Retina (tissue), 1 donor: ENCODE measurements at regions not wholly inside any gene's neighbourhood (a gene's known extent, or its start where the extent isn't known, plus 50 kb on each side); places are given as distances from the start of the nearest gene placed in this dataset.

Source experiments
- DNase-seq: peaks from one replicate; pipeline ENCODE4 v3.0.0-alpha.2; 2016

DNA sequence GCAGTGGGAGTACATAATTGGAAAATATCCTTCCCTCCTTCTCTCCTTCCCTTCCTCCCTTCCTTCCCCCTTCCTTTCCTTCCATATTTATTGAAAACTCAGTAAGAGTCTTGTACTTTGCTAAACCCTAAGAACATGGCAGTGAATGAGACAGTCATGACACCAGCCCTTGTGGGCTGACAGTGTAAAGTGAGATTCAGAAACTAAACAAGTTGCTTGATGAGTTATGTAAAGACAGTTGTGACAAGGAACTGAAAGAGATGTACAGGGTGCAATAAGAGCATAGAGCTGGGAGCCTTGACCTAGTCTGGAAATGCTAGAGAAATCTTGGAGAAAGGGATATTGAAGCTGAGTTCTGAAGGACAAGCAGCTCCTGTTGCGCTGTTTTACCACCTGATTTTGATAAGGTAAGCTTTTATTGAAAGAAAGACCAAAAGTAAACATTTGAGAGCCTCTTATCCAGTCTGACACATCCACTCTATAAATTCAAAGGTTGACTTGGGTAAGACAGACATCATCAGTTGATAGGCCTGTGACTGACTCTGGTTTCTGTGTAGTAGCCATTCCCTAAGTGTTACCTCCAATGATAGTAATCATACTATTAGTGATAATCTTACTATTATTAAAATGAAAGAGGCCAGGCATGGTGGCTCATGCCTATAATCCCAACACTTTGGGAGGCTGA is 66.5 kb upstream of the SKOR2 start:
- DNase-seq, result no peak

DNA sequence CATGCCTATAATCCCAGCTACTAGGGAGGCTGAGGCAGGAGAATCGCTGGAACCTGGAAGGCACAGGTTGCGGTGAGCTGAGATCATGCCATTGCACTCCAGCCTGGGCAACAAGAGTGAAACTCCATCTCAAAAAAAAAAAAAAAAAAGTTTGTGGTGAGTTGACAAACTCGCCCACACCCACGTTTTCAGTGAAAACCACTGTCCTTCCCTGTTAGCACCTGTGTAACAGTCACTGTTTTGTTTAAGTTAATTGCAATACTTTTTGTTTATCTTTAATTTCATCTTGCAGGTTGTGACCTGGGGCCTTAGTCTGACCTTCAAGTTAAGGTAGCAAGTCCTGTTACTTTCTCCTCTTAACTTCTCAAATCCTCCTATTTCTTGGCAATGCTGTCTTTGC is 65.5 kb upstream of the SKOR2 start:
- DNase-seq, result no peak

DNA sequence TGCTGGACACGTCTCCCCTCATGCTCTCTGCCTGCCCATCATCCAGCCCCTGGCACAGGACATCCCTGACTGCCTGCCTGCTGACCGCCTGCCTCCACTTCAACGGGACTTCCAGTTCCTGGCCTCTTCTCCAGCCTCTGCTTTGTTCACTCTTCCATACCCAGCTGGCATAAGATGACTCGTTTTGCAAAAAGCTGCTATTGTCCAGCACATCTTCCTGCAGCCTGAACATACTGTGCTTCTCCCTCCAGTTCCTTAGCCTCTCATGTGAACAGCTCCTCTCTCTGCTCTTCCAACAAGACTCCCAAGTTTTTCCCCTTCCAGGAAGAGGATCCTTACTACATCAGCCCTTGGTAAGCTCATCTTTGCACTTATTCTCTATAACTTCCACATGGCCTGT is 62.4 kb upstream of the SKOR2 start:
- no peak for DNase-seq

DNA sequence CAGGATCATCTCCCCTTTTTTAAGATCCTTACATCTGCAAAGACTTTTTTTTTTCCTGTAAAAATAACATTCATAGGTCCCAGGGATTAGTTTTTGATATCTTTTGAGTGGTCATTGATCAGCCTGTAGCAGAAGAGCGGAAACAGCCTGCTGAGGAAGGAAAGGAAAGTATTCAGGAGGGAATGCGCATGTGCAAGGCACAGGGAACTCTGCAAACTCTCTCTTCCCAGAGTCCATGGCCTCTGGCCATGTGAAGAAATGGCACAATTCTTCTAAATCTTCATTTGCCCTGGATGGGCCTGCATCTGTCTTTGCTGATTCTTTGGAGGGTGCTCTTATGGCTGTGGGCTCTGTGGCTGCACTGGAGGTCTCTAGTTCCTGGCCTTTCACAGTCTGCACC is 60.1 kb upstream of the SKOR2 start:
- DNase-seq, result no peak
